ENCODE measurements at regions not wholly inside any gene's neighbourhood (a gene's known extent, or its start where the extent isn't known, plus 50 kb on each side); places are given as distances from the start of the nearest gene placed in this dataset.
A peak's percentile ranks its signal among the peaks of the same experiment; 100 is the strongest.

GRCh38 chr6:169989594-169989993, 238.2 kb downstream of the ERMARD start:
- ATAC-seq (no peak), DNase-seq (no peak)
- intact Hi-C loops (cut with DNase I, micrococcal nuclease): no loop called here

GRCh38 chr6:169988769-169989550, 237.5 kb downstream of the ERMARD start:
- no peak for ATAC-seq
- intact Hi-C loops (cut with DNase I, micrococcal nuclease): no loop called here
- no peak for DNase-seq

GRCh38 chr6:169986848-169987498, 235.6 kb downstream of the ERMARD start:
- no peak for ATAC-seq
- intact Hi-C loops (cut with DNase I, micrococcal nuclease): no loop called here
- no peak for DNase-seq

GRCh38 chr6:169986171-169986847, 234.9 kb downstream of the ERMARD start:
- DNase-seq (no peak), ATAC-seq (no peak)
- intact Hi-C loops (cut with DNase I, micrococcal nuclease): no loop called here

GRCh38 chr6:169985121-169986015, 233.9 kb downstream of the ERMARD start:
- intact Hi-C loops (cut with DNase I, micrococcal nuclease): no loop called here
- ATAC-seq: no peak

GRCh38 chr6:169984181-169985120, 233.0 kb downstream of the ERMARD start:
- no peak for ATAC-seq
- intact Hi-C loops (cut with DNase I, micrococcal nuclease): no loop called here
- DNase-seq: no peak

More at GRCh38 chr6:169985121-169986015, 233.9 kb downstream of the ERMARD start:
- no peak for DNase-seq

- DNase-seq: no peak
- intact Hi-C loops (cut with DNase I, micrococcal nuclease): no loop called here
Measured at GRCh38 chr6:169983651-169984050, 232.2 kb downstream of the ERMARD start.

GRCh38 chr6:169982461-169983386, 231.3 kb downstream of the ERMARD start:
- intact Hi-C loops (cut with DNase I, micrococcal nuclease): no loop called here
- ATAC-seq (no peak), DNase-seq (no peak)

More at GRCh38 chr6:169983651-169984050, 232.2 kb downstream of the ERMARD start:
- no peak for ATAC-seq

GRCh38 chr6:169981969-169982368, 230.5 kb downstream of the ERMARD start:
- no peak for DNase-seq
- intact Hi-C loops (cut with DNase I, micrococcal nuclease): no loop called here
- ATAC-seq: no peak

GRCh38 chr6:169981568-169981967, 230.1 kb downstream of the ERMARD start:
- intact Hi-C loops (cut with DNase I, micrococcal nuclease): no loop called here
- DNase-seq: no peak
- ATAC-seq: no peak

GRCh38 chr6:169980826-169981450, 229.5 kb downstream of the ERMARD start:
- ATAC-seq (no peak), DNase-seq (no peak)
- intact Hi-C loops (cut with DNase I, micrococcal nuclease): no loop called here

GRCh38 chr6:169979873-169980432, 228.5 kb downstream of the ERMARD start:
- intact Hi-C loops (cut with DNase I, micrococcal nuclease): no loop called here
- ATAC-seq: no peak
- DNase-seq: peak in 1 of 2 donors; percentile 16

- ATAC-seq (no peak), DNase-seq (peak in 1 of 2 donors; percentile 22)
- intact Hi-C loops (cut with DNase I, micrococcal nuclease): no loop called here
Measured at GRCh38 chr6:169978615-169979161, 227.3 kb downstream of the ERMARD start.

GRCh38 chr6:169977434-169978265, 226.2 kb downstream of the ERMARD start:
- intact Hi-C loops (cut with DNase I, micrococcal nuclease): no loop called here
- no peak for ATAC-seq
- DNase-seq: peak in 1 of 2 donors; percentile 16
